CD4-positive, alpha-beta T cell treated with Interleukin-1 beta for 1 hour (primary cell): ENCODE measurements at regions not wholly inside any gene's neighbourhood (a gene's known extent, or its start where the extent isn't known, plus 50 kb on each side); places are given as distances from the start of the nearest gene placed in this dataset.

Source experiments
- DNase-seq, 2 donors: peaks; one replicate each; pipeline ENCODE4 v3.0.0-alpha.2; 2020 to 2022

- DNase-seq = no peak
These were observed 373.1 kb downstream of the MFSD1 start for GRCh38 chr3:159174715-159175692.

GRCh38 chr3:159178209-159178897 is 376.5 kb downstream of the MFSD1 start:
- no peak for DNase-seq

DNA sequence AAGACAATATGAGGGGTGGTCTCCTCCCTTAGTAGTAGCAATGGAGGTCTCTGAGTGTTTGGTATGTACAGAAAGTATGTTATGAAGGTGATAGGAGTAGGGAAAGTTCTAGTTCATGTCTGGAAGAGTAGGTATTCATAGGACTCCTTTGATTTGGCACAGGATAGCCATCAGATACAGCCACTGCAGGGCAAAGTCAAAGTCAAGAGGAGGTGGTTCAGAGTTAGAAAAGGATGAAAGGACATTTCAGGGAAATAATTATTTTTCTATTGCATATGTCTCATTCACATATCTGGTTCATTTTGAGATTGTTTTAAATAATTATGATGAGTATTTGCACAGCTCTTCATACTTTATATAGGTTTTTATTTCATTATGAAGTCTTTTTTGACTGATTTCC is 381.1 kb downstream of the MFSD1 start:
- DNase-seq = no peak

DNA sequence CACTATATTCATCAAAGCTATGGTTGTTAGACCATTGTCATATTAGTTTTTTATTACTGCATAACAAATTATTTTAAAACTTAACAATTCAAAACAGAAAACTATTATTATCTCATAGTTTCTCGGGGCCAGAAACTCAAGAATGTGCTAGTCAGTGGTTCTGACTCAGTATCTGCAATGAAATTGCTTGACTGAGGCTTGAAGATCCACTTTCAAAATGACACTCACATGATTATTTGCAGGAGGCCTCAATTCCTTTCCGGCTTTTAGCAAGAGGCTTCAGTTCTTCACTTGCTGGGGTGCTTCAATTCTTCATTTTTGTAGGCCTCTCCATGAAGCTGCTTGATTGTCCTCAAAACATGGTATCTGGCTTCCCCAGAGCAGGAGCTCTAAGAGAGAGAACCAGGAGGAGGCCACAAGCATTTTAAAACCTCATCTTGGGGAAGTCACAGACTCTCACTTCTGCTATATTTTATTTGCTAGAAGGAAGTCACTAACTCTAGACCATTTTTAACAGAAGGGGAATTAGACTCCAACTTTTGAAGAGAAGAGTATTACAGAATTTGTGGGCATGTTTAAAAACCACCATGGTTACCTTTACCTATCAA is 383.7 kb downstream of the MFSD1 start:
- DNase-seq = no peak

DNA sequence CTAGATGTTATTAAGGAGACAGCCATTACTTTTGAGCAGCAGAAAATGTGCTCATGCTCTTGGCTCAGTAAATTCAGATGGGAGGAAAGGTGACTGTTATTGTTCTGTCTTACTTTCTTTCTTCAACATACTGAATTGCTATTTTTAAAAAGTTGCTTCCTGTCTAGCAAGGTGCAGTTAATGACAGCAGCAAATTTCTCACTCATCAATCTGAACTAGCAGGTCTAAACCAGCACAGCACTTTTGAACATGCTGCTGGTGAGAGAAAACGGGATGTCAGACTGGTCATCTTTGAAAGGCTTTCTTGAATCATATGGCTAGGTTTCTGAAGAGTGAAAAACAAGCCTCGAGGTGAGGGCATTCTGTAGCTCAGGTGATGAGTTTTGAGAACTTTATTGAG is 384.7 kb downstream of the MFSD1 start:
- no peak for DNase-seq

DNA sequence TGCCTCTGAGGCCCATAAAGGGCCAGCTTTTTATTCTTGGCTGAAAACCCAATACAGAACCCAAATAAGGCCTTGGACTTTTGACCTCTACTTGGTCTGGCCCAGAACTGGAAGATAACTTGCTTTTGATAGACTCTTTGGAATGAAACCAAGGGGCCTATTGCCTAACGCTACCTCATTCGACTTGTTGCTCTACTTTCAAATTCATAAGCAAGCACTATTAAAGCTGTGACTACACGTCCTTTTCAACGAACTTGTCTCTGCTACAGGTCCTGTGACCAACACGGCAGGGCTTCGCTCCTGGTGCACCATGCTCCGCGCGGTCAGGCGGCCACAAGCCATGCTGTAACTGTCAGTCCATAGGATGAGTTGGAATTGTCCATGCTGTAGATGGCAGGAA is 385.4 kb downstream of the MFSD1 start:
- DNase-seq = no peak

DNA sequence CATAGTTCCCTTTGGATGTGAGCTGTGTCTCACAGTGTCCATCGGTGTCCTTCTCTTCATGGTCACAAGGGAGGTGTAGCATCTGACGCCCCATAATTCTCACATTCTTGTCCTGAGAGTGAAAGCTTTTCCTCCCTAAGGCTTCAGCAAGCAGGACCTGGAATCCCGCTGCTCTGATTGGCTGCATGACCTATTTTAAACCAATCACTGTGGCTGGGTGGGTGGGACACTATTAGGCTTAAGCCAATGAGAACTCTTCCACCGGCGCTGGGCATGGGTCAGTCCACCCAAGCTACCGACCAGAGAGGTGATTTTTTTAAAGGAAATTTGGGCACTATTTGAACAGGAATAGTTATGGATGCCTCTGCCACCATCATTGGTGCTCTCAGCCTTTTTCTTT is 385.9 kb downstream of the MFSD1 start:
- no peak for DNase-seq

DNA sequence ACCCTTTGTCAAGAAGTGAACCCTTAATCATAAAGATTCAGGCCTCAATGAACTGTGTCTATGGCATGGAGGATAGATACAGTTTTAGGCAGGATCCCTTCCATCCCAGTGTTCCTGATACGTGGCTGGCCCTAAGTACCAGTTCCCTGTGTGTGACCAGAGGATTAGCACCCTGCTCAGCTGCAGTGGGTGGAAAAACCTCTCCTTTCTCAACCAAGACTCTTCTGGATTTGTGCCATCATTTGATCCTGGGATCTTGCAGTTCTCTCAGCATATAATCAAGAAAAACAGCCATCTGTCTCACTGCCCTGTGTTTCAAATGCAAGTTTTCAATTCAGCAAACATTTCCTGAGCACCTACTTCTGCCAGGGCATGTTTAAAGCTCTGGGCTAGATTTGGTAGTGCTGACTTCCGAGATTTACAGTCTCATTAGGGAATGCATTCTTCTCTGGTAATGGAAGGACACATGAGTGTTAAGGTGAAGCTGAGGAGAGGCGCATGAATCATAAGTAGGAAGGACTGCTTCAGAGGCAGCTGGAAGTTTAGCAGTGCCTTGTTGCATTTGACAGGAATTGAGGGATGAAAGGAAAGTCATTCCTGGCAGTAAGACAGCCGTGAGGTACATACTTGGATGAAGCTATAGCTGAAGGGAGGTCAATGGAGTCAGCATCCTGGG is 388.3 kb downstream of the MFSD1 start:
- no peak for DNase-seq

DNA sequence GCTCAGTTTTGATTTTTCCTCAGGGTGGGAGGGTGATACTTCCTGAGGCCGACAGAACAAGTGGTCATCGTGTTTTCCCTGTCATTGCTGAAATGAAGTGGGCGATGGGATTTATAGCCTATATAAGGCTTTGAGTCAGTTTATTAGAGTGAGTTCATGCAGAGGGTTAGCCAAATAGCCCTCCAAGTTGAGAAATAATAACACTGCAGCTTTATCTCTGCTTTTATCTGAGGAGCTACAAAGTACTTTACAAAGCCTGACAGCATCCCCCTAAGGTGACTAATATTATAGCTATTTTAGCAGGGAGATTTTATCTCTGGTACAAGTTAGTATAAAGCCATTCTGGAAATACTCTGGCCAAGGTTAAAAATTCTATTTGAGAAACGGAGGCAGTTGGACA is 389.6 kb downstream of the MFSD1 start:
- DNase-seq = no peak

DNA sequence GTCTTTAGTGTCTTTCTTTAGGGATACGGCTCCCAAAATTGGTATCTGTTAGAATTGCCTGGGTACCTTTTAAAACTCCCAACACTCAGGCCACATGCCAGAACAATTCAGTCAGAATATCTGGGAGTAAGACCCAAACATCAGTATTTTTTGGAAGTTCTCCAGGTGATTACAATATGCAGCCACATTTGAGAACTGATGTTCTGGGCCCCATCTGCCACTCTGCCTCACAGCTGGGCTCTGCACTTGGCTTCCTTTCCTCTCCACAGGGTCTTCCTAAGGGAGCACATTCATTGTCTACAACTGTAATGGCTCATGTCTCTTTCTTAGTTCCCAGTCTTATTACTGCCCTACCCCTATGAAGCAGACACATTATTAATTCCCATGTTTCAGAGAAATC is 394.5 kb downstream of the MFSD1 start:
- DNase-seq = no peak

GRCh38 chr3:159200176-159200575 is 398.3 kb downstream of the MFSD1 start:
- no peak for DNase-seq

GRCh38 chr3:159208050-159208449 is 406.2 kb downstream of the MFSD1 start:
- DNase-seq = no peak

DNA sequence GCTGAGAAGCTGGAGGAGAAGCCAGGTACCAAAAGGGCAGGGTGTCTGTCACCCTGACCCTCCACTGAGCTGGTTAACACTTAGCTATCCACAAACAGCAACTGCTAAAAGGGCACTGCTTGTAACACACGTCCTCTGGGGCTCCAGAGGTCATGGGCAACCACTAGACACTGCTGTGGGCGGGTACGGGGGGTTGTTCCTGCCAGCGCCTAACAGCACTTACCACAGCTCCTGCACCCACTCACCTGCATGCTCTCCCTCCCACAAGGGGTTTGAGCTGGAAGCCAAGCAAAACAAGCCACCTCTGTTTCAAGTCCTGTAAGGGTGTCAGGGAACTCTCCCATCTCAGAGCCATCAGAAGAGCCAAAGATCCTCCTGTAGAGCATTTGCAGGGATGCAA is 407.6 kb downstream of the MFSD1 start:
- DNase-seq = no peak

DNA sequence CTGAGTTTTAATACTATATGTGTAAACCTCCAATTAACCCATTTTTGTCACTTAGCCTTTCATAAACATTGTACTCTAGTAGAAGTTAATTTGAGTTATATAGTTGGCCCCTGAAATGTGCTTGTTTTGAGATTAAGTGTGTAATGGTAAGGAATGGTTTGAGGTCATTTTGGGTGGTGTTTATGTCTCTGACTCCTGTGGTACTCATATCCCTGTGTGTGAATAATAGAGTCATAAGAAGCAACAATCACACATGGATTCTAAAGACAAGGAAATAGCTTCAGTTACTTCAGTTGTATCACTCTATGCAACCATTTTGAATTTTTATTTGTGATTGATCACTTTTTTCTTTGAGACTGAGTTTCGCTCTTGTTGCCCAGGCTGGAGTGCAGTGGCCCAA is 408.5 kb downstream of the MFSD1 start:
- no peak for DNase-seq

DNA sequence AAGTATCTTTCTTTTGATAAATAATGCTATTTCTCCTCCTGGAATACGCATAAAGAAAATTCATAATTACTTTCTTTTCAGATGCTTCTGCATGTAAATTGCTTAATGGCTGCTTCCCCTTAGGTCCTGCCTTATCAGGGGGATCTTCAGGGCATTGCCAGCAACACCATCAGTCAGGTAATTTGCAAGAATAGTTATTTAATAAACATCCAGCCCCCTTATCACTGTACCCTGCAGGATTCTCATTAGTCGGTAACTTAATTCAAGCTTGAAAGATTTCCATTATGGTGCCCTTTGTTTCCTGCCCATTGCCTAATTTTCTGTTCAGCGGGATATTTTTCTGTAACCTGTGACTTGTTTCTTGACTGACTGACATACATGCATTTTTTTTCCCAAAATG is 414.5 kb downstream of the MFSD1 start:
- DNase-seq = no peak

DNA sequence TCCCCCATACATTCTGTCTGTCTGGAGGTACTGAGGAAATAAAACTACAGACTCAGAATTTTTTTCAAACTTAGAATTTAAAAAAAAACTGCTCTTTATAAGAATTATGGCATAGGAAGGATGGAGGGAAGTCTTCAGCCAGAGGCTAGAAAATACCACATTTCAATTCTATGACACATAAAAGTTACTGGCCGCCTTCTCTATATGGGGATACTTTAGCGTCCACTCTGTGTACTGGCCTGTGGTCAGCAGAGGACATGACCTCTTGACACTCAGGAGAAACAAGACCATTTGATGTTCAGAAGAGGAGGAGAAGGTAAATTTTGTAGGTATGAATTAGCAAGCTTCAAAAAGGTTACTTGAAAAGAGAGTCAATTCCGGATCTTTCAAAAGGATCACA is 417.4 kb downstream of the MFSD1 start:
- DNase-seq = no peak

DNA sequence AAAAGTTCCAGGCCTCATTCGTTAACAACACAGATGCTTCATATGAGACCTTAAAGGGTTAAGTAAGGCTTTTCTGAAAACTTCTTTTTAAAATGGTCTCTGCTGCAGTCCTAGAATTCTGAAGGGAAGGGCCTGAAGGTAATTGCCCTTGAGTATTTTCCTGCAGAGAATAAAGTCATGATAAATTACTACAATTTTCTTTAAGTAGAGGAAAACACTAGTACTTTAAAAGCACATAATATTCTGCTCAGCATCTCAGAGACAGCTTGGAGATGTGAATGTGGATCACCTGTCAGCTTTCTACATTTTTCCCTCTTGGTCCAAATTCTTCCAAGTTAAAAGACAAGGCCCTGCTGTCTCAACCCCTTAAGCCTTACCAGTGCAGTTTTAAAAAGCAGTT is 419.5 kb downstream of the MFSD1 start:
- no peak for DNase-seq

- DNase-seq = no peak
These were observed 427.3 kb downstream of the MFSD1 start for GRCh38 chr3:159229116-159229680.

DNA sequence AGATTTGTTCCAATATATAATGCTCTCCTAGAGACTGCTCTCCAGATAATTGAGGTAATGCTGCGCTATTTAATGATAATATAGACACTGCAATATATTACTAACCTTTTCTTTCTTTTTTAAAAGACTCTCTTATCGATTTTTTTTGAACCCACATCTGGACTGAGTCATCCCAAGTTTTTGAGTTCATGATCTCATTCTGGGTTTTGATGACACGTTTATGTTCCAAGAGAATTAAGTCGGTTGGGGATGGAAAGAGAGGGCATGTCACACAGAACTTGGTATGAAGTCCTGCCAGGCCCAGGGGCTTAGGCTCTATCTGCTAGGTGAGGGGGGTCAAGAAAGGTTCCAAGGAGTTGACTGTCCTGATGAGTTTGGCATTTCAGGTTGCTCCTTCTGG is 431.1 kb downstream of the MFSD1 start:
- no peak for DNase-seq

DNA sequence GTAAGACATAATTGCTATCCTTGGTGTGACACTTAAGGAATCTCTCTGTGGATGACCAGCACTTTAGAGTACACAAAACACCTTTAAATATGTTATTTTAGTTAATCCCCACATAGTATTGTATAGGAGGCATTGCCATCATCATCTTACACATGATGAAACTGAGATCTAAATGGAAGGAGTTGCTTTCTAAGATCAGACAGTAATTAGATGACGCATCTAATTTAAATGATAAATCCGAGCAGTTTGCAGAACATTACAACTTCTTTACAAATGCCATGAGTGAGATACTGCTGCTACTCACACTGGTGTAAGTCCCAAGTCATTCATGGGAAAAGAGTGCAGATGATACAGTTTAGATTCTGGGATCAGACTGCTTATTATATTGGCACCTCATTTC is 431.9 kb downstream of the MFSD1 start:
- no peak for DNase-seq

- DNase-seq = no peak
These were observed 432.5 kb downstream of the MFSD1 start for GRCh38 chr3:159234306-159234705.

DNA sequence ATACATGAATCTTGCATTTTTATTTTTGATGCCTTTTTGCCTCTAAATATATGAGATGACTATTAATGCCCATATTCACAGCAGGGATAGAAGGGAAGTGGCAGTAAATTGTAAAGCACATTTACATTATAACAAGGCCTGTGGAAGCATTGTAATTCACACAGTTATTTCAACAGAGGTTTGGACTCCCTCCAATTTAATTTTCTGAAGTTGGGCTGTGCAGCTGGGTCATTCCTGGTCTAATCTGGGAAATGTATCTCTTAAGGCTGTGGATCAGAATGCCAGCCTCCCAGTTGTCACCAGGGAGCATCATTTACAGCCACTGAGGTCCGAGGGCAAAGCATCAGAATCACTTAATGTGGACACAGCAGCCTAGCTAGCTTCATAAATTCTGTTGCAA is 434.5 kb downstream of the MFSD1 start:
- no peak for DNase-seq

- no peak for DNase-seq
These were observed 435.4 kb downstream of the MFSD1 start for GRCh38 chr3:159237226-159237625.
